Astrocyte (in vitro differentiated cells and primary cell): ENCODE measurements at regions not wholly inside any gene's neighbourhood (a gene's known extent, or its start where the extent isn't known, plus 50 kb on each side); places are given as distances from the start of the nearest gene placed in this dataset.

ENCODE experiments used
- EZH2 ChIP-seq: IDR thresholded peaks from 2 replicates; pipeline ENCODE4 v1.6.1; 2012; ENCODE audit warnings: mild to moderate bottlenecking, low read length, inconsistent platforms; ENCODE audit not compliant: insufficient read depth
- TF ChIP-seq, protein P1 (sequence below): IDR thresholded peaks from 2 replicates; pipeline ENCODE4 v1.5.1; 2011; ENCODE audit warnings: low read depth, mild to moderate bottlenecking, inconsistent platforms, low read length, moderate library complexity; ENCODE audit not compliant: insufficient read depth

GRCh38 chr12:97630875-97631274 lies 168.3 kb downstream of the RMST start:
- TF ChIP-seq, protein P1, sequence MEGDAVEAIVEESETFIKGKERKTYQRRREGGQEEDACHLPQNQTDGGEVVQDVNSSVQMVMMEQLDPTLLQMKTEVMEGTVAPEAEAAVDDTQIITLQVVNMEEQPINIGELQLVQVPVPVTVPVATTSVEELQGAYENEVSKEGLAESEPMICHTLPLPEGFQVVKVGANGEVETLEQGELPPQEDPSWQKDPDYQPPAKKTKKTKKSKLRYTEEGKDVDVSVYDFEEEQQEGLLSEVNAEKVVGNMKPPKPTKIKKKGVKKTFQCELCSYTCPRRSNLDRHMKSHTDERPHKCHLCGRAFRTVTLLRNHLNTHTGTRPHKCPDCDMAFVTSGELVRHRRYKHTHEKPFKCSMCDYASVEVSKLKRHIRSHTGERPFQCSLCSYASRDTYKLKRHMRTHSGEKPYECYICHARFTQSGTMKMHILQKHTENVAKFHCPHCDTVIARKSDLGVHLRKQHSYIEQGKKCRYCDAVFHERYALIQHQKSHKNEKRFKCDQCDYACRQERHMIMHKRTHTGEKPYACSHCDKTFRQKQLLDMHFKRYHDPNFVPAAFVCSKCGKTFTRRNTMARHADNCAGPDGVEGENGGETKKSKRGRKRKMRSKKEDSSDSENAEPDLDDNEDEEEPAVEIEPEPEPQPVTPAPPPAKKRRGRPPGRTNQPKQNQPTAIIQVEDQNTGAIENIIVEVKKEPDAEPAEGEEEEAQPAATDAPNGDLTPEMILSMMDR: no peak
- no peak for TF ChIP-seq EZH2
